Central memory CD4-positive, alpha-beta T cell (primary cell): ENCODE measurements at regions not wholly inside any gene's neighbourhood (a gene's known extent, or its start where the extent isn't known, plus 50 kb on each side); places are given as distances from the start of the nearest gene placed in this dataset.
"Not testable (repeated sequence)": the region's sequence is repeated elsewhere in the genome, so short reads cannot be mapped to it uniquely, and the experiment has no call there.

ENCODE experiments used
- DNase-seq: peaks from one replicate; pipeline ENCODE4 v3.0.0; 2022

DNA sequence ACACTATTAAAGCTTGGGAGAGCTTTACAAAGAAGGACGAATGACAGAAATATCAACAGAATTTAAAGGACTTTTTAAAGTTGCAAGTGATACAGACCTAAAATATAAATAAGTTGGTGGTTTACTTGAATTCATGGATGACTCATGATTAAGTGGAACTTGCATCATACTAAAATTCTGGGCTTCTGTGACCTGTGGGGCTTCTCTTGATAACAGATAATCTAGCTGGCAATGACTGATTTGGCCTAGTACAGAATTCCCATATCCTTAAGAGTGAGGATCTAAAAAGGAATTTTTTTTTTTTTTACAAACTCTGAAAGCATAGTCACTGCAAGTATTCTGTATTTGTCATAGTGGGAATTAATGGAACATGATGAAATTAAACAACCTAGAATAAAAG is 543.7 kb upstream of the SGCD start:
- DNase-seq, result no peak

DNA sequence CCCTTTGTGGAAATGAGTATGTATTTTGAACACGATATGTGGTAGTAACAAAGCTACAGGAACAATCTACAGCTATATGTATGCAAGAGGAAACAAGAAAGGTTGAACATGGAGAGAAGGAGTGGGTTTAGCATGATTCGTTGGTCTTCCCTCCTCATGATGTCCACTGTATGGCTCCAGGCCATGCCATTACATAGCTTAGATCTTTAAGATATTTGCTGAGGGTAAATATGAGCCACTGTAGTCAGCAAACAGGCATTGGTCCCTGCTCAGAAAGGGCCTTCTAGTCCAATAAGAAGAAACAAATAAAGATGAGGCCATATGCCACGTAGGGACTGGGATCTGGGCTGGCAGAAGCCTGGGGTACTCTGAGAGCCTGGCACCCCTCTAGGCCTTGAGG is 543.2 kb upstream of the SGCD start:
- no peak for DNase-seq

DNA sequence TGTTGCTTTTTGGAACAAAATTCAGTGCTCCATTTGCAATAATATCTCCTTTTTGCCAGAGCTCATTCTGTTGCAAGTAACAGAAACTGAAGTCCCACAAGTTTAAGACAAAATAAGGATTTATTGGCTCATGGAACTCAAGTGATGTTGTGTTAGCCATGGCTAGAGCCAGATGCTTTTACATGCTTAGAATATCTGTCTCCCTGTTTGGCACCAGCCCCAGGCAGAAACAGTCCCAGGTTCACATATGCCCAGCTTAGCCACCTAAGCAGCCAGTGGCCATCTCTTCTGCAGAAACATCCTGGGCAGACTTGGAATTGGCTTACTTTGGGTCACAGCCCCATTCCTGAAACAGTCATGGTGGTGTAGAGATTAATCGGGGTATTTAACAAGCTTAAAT is 540.9 kb upstream of the SGCD start:
- DNase-seq, result no peak

DNA sequence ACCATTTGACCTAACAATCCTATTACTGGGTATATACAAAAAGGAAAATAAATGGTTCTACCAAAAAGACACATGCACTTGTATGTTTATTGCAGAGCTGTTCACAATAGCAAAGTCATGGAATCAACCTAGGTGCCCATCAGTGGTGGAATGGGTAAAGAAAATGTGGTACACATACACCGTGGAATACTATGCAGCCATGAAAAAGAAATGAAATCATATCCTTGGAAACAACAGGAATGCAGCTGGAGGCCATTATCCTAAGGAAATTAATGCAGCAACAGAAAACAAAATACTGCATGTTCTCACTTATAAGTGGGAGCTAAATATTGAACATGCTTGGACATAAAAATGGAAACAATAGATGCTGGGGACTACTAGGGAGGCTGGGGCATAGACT is 534.1 kb upstream of the SGCD start:
- no peak for DNase-seq

DNA sequence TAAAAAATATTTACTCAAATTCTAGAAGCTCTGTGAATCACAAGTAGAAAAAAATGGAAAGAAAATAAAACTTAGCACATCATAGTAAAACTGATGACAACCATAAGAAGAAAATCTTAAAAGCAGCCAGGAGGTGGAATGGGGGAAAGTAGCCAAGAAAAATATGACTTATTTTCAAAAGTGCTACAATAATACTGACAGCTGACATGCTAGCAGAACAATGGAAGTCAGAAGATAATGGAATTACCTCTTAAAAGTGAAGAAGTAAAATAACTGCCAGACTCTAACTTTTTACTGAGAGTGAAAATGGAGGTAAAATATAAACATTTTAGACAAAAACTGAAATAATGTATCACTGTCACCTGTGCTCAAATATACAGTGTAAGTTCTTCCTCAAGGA is 532.2 kb upstream of the SGCD start:
- DNase-seq, result no peak

DNA sequence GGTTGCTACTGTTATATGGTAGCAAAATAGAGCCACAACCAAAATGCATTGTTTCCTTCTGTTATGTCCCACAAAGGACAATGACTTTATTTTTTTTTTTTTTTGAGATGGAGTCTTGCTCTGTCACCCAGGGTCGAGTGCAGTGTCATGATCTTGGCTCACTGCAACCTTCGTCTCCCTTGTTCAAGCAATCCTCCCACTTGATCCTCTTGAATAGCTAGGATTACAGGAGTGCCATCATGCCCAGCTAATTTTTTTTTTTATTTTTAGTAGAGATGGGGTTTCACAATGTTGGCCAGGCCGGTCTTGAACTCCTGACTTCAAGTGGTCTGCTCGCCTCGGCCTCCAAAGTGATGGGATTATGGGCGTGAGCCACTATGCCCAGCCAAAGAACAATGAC is 527.7 kb upstream of the SGCD start:
- no peak for DNase-seq

DNA sequence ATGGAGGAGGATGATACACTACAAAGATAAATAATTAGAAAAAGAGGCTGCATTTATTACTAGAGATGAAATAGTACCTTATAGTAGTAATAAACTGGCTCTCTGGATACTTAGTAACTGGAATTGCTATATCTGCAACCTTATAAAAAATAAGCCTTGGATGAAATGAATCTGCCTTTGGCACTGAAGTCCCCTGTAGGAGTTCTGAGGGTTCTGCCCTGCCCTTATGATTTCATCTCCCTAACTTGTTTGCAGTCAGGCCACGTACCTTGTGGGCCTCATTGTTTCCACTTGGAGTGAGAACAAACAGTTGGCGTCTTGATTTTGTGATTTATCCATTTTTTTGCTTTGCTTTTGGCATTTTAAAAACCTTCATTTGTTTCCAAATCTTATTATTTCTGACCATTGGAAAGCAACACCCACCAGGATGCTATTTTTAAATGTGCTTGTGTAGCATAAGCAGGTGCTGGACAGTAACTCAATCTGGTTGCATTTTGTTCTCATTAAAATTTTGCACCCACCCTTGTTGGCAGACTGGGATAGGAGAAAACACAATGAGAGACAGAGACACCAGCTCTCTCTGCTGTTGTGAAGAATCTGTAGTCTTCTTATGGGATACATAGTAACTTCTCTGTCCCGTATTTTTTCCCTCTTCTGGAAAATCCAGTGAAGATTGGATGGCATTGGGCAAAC is 518.9 kb upstream of the SGCD start:
- DNase-seq, result no peak

DNA sequence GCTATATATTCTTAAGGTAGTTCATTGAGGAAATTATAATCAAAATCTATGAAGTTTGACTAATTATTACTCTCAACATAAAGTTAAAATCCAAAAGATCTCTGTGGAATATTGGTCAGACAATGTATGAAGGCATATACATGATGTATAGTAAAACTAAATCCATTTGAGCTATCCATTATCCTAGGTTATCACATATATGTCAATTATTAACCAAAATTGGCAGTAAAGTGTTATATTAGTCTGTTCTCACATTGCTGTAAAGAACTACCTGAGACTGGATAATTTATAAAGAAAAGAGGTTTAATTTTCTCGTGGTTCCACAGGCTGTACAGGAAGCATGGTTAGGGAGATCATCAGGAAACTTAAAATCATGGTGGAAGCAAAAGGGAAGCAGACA is 511.7 kb upstream of the SGCD start:
- no peak for DNase-seq

DNA sequence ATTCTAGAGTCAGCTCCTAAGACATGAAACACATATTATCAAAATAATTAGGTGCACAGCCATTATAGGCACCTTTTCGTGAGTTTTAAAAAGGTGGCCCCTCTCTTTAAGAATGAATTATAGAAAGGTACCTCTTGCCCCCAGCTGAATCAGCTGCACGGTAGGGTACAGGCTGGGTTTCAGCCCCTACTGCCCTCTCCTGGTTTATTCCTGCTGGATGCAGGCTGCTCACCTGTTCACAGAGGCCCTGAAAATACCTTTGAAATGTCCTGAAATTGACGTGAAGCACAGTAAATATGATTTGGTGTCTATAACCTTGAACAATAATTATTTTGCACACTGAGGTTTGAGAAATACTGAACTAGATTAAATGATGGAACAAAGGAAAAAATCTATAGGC is 504.8 kb upstream of the SGCD start:
- DNase-seq, result no peak

DNA sequence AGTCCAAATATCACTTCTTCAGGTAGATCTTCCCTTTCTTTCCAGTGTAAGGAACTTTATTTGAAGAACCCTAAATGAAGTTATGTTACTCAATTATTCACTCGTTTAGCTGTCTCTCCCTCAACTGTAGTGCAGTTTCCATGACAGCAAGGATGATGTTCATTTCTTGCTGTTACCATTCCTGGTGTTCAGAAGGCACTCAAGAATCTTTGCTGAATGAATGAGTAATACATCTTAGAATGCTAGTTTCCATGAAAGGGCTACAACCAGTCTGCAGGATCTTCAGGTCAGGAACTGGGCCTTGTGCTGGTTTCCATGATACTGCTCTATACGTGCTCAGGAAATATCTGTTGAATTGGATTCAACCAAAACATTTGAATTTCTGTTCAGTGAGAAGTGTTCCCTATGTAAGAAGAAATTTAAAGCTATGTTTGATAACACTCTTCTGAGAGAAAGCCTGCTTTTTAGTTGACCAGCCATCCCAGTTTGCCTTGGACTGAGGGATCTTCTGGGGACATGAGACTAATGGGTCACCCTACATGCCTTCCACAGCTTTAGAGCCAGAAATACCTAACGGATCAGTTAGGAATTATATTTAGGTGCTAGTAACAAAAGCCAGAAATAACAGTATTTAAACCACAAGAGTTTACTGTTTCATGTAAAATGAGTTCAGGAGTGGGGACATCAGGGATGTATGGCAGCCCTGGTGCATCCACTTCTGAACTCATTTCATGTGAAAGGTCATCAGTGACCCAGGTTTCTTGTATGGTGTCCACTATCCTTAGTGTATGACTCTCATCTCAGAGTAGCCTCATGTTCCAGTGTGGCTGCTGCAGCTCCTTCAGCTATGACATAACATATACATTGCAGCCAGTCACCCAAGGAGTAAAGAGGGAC is 500.1 kb upstream of the SGCD start:
- DNase-seq, result no peak

DNA sequence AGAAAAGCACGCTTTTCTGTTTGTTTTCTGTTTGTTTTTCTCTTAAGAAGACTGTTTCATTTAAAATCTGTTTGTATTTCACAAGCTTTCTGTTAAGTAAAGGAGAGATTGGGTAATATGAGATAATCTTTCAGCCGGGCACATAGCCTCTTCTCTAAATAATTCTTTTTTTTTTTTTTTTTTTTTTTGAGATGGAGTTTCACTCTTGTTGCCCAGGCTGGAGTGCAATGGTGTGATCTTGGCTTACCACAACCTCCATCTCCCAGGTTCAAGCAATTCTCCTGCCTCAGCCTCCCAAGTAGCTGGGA is 499.5 kb upstream of the SGCD start:
- DNase-seq, result not testable (repeated sequence)

DNA sequence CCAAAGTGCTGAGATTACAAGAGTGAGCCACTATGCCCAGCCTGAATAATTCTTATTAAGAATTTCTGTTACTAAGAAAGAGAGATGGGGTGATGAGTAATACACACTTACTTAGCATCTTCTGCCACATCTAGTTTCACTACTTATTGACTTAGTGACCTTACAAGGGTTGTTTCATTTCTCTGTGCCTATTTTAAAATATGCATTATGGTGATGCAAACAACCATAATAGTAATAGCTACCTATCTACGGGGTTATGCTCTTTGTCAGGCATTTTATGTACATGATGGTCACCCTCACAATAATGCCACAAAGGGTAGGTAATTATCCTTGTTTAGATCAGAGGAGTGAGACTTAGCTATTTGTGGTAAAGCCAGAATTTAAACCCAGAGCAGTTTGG is 499.0 kb upstream of the SGCD start:
- no peak for DNase-seq

DNA sequence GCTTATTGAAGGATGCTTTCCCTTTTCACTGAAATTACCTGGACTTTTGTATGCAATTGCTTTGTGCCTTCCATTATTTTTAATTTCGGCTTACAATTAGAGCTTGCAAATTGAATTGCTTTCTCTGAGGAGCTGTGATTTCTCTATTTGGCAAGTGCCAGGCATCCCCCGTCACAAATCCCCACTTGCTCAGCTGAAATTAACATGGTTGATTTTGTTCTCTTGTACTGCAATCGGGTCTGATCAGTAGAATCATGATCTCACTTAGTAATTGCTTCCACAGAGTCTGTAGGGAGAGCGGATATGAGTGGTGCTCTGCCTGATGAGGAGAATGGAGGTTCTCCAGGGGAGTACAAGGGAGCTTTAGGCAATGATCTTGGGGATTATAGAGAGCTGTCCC is 495.5 kb upstream of the SGCD start:
- DNase-seq, result no peak

DNA sequence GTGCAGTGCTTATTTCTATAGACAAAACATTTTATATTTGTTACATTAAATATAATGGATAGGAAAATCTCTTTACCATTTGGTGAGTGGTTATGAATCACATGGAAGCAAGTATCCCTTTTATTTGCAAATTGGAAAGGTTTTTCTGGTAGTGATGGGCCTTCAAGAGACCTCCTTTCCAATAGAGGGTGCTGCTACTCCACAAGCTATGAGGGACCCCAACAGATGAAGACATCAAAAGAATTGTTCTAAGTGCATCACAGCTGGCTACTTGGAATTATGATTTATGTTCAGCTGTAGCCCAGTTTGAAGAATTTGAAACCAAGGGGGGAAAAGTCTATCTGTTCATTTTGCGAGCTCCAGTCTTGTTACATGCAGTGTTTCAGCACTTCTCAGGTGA is 493.7 kb upstream of the SGCD start:
- DNase-seq, result no peak

DNA sequence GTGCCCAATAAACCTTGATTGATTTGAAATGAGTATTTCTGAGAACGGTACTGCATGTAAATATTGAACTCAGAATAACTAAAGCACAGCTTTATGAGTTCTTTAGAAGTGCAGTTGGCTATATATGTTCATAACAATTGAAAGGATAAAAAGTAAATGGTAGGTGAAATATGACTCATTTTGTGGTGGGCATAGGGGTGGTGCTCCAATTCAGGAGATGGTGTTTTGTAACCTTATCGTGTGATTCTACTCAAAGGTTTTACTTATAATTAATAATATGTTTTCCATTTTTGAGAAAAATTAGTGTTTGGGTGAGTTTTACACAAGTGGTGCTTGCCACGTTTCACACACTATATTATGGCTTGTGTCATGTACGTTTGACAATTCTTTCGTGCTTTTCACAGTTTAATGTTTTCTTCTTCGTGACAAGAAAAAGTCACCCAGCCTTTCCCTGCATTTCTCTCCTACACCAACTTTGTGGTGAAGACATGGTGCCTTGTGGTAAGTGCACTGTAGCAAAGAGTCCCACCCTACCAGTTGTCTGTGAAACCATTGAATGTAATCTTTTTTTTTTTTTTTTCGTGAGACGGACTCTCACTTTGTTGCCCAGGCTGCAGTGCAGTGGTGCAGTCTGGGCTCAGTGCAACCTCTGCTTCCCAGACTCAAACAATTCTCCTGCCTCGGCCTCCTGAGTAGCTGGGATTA is 492.5 kb upstream of the SGCD start:
- DNase-seq, result no peak

DNA sequence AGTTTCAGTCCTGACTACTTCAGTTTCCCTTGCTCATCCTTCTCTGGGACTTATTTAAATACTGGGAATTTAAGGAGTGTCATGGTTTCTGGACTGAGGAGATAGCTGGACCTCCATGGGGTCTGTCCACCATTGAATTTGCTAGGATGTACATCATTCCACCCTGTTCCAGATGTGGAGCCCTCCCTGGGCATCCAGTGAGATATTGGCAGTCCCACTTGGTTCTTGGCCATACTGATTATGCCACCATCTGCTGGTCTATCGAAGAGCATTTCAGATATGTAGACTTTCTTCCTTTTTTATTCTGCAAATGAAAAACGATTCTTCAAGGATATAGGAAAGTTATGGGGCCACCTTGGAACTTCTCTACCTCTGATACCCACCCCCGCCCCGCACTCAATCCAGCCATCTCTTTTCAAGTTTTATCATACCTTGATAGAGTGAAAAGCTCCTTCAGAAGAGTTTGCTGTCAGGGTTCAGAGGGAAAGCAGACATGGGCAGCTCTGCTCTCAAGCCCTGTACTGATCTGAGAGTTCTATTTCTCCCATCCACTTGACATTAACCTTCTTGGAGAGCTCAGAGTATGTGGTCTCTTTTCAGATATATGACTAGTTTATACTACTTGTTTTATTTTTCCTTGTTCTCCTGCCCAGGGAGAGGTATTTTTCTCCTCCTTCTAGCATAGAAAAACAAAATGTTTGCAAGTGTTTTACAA is 490.7 kb upstream of the SGCD start:
- DNase-seq, result no peak

DNA sequence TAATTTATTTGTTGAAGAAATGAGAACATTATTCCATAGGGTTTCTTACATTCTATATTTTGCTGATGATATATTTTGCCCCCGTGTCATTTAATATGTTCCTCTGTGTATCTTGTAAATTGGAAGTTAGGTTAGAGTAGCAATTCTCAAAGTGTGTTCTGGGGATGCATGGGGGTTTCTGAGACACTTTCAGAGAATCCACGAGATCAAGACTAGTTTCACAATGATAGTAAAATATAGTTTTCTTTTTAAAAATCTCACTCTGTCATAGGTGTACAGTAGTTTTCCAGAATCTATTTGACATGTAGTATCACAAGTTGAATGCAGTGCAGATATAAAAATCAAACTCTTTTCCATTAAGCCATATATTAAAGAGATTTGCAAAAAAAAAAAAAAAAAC is 488.6 kb upstream of the SGCD start:
- no peak for DNase-seq

DNA sequence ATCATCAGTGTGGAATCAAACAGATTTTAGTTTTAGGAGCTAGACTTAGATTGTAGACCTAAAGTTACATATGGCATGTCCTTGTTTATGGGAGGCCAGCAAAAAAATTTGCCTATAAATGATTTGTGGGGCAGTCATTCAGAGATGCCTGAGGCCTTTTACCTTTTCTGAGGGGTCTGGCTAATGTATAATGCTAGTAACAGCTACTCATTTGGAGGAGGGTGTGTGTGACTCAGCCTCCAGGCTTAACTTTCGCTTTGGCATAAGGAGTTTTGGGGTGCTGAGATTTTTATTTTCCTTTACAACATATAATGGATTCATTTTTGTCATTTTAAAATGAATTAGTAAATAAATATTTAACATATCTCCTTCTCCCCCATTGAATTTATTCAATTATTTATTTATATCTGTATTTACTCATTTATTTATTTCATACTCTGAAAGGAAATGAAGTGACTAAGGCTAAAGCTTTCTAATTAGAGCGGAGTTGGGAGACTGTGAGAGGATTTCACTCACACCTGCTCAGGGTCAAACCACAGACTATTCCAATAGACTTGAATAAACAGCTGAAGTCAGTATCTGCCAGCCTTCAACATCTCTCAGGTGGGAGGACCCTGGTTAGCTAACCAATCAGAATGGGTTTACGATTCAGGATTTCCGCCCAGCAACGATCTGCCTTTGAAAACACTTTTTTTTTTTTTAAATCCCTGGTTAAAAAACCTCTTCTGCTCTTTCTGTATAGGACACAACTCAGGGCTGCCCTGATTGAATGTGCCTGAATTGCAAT is 487.5 kb upstream of the SGCD start:
- no peak for DNase-seq

DNA sequence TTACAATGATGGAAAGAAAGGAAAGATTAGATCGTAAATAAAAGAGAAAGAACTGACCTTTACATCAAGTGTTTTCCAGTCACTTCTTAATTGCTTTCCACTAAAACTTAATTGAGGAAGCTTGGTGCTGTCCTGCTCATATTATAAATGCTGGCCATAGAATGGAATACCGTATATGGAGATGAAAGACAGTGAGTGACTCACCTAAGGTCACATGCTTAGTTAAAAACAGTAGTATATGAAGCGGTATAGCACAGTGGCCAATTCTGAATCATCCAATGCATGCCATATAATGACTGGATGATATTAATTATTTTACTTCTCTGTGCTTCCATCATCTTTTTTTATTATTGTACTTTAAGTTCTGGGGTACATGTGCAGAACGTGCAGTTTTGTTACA is 482.4 kb upstream of the SGCD start:
- no peak for DNase-seq

DNA sequence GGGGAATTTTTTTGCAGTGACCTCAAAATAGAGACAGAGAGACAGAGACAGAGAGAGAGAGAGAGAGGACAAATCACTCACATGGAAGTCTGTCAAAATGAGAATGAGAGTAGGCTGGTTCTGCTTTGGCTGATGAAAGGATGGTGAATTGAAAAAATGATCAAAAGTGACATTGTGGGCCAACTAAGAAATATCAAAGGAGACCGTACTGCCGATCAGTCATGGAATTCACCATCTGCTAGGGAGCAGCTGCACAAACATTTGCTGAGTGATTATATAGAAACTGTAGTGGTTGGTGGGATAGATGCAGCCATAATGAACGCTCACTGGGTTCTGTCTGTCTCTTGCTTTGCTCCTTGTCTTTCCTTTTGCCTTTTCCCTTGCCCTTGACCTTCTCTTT is 476.6 kb upstream of the SGCD start:
- no peak for DNase-seq

DNA sequence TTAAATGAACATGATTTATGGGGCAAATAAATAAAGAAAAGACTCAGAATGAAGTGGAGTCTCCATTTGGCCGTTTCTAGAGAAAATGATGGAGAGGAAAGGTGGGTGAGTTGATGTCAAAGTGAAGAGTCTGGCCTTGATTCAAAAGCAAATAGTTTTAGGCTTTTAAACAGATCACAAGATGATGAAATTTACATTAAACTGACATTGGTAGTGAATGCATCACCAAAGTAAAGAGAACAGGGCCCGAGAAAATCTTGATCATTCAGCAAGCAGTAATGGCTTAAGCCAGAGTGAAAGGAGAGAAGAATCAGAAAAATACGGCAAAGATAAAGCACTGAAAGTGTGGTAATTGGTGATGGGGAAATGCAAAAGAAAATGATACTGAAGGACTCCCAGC is 460.0 kb upstream of the SGCD start:
- DNase-seq, result no peak

DNA sequence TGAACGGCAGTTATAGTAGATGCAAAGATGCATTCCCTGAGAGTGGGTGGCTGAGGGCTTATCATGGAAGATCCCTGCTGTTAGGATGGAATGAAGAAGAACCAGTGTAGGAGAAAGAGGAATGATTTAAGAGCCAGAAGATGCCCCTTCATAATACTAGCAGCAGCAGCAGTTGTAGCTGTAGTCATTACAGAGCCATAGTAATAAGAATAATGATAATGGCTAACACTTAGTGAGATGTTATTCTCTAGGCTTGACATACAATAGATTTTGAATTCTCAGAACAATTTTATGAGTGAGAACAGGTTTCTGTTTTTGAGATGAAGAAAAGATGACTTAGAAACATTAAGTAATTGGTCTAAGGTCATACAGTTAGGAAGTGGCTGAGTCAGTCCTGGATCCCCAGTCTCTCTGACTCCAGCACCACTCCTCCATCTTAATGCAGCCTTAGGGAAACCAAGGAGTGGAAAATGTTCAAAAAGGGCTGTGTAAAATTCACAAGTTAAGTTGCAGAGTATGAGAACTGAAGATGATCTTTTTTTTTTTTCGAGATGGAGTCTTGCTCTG is 459.4 kb upstream of the SGCD start:
- DNase-seq, result no peak
